Fibroblast of lung (primary cell): ENCODE measurements at regions not wholly inside any gene's neighbourhood (a gene's known extent, or its start where the extent isn't known, plus 50 kb on each side); places are given as distances from the start of the nearest gene placed in this dataset.
"Not testable (repeated sequence)": the region's sequence is repeated elsewhere in the genome, so short reads cannot be mapped to it uniquely, and the experiment has no call there.

Experiments used
- DNase-seq, 2 donors: peaks; one replicate each; pipeline versions ENCODE4 v3.0.0 to v3.0.0-alpha.2; 2010; ENCODE audit warnings: low read depth in 2 of 2
- H2AFZ ChIP-seq: 2 replicates; pipeline ENCODE4 v1.5.1; 2012; ENCODE audit warnings: low read length, control low read depth, inconsistent platforms
- H3K27ac ChIP-seq: 2 replicates; pipeline ENCODE4 v1.5.1; 2011; ENCODE audit warnings: low read length, control low read depth; ENCODE audit not compliant: insufficient read depth
- H3K27me3 ChIP-seq: 2 replicates; pipeline ENCODE4 v1.5.1; 2011; ENCODE audit warnings: mild to moderate bottlenecking, low read length; ENCODE audit not compliant: control insufficient read depth, insufficient read depth
- H3K36me3 ChIP-seq: 2 replicates; pipeline ENCODE4 v1.5.1; 2011; ENCODE audit warnings: low read length; ENCODE audit not compliant: control insufficient read depth, insufficient read depth
- H3K4me1 ChIP-seq: 2 replicates; pipeline ENCODE4 v1.5.1; 2011; ENCODE audit warnings: low read length; ENCODE audit not compliant: control insufficient read depth, insufficient read depth; ENCODE audit errors: extremely low read depth
- H3K4me2 ChIP-seq: 2 replicates; pipeline ENCODE4 v1.5.1; 2011; ENCODE audit warnings: low read length, control low read depth; ENCODE audit not compliant: insufficient read depth; ENCODE audit errors: extremely low read depth
- H3K4me3 ChIP-seq, 4 experiments: fragments of 200-600 bp in 1 of 4; sonication (generic) in 1 of 4; replicated peaks in 1 of 4; 2 replicates each; pipeline ENCODE4 v1.5.1; 2011 to 2016; ENCODE audit warnings: low read length in 4 of 4, low read depth in 3 of 4, mild to moderate bottlenecking in 3 of 4, control low read depth in 2 of 4, inconsistent platforms in 1 of 4, mixed read lengths in 1 of 4; ENCODE audit not compliant: insufficient read depth in 1 of 4; ENCODE audit errors: control extremely low read depth in 1 of 4
- H3K79me2 ChIP-seq: 2 replicates; pipeline ENCODE4 v1.5.1; 2012; ENCODE audit warnings: mild to moderate bottlenecking, low read length, inconsistent platforms; ENCODE audit not compliant: control insufficient read depth, insufficient read depth
- H3K9ac ChIP-seq: 2 replicates; pipeline ENCODE4 v1.5.1; 2011; ENCODE audit warnings: mild to moderate bottlenecking, low read length, control low read depth; ENCODE audit not compliant: insufficient read depth
- H3K9me3 ChIP-seq: 2 replicates; pipeline ENCODE4 v1.5.1; 2012; ENCODE audit warnings: low read depth, low read length; ENCODE audit not compliant: control insufficient read depth, insufficient read depth
- H4K20me1 ChIP-seq: 2 replicates; pipeline ENCODE4 v1.5.1; 2011; ENCODE audit warnings: low read length; ENCODE audit not compliant: control insufficient read depth, insufficient read depth; ENCODE audit errors: extremely low read depth
- CTCF ChIP-seq, 2 donors: IDR thresholded peaks in 1 of 2; conservative IDR thresholded peaks in 1 of 2; 1 replicate in 1 of 2; 2 replicates in 1 of 2; pipeline ENCODE4 v1.5.1; 2011 to 2012; ENCODE audit warnings: low read length in 2 of 2, control low read depth in 1 of 2, inconsistent platforms in 1 of 2, low read depth in 1 of 2, mild to moderate bottlenecking in 1 of 2
- EZH2 ChIP-seq: IDR thresholded peaks from 2 replicates; pipeline ENCODE4 v1.5.1; 2012; ENCODE audit warnings: low read length, control low read depth, mild to moderate bottlenecking; ENCODE audit errors: missing control alignments

- Histone ChIP-seq H3K4me1 (no peaks in the 10 kb centered on the region), H3K27me3 (no peaks in the 10 kb centered on the region), H3K9ac (no peak overlapping the region), H3K4me3 (no peak overlapping the region), H4K20me1 (no peaks in the 10 kb centered on the region), H2AFZ (no peak overlapping the region), H3K9me3 (no peaks in the 10 kb centered on the region), H3K4me2 (no peak overlapping the region), H3K27ac (no peak overlapping the region), H3K36me3 (no peaks in the 10 kb centered on the region), H3K79me2 (no peaks in the 10 kb centered on the region)
- no peak for DNase-seq
- TF ChIP-seq CTCF (conservative IDR thresholded peaks at IDR 0.05 in 1 of 2, IDR thresholded peaks at IDR 0.05 in 1 of 2; ENCODE audit: low read depth in 1 of 2, low read length in 2 of 2) (no peak), EZH2 (no peak)
These were observed 357.8 kb downstream of the MATN1 start for GRCh38 chr1:30365596-30365995.

GRCh38 chr1:30363031-30363430 lies 360.4 kb downstream of the MATN1 start:
- no peak for TF ChIP-seq CTCF (conservative IDR thresholded peaks at IDR 0.05 in 1 of 2, IDR thresholded peaks at IDR 0.05 in 1 of 2; ENCODE audit: low read depth in 1 of 2, low read length in 2 of 2)
- no peak for TF ChIP-seq EZH2
- Histone ChIP-seq H3K9me3 (no peaks in the 10 kb centered on the region), H3K36me3 (no peaks in the 10 kb centered on the region), H3K79me2 (no peaks in the 10 kb centered on the region), H3K27ac (no peak overlapping the region), H3K4me1 (no peaks in the 10 kb centered on the region), H3K27me3 (no peaks in the 10 kb centered on the region), H3K4me3 (no peak overlapping the region), H3K4me2 (no peak overlapping the region), H3K9ac (no peak overlapping the region), H2AFZ (no peak overlapping the region), H4K20me1 (no peaks in the 10 kb centered on the region)
- no peak for DNase-seq

GRCh38 chr1:30362603-30362990 lies 360.8 kb downstream of the MATN1 start:
- no peaks in the 10 kb centered on the region for H3K36me3 ChIP-seq
- H3K4me3 ChIP-seq, result no peak overlapping the region
- no peaks in the 10 kb centered on the region for H3K79me2 ChIP-seq
- H2AFZ ChIP-seq, result no peak overlapping the region
- no peaks in the 10 kb centered on the region for H3K9me3 ChIP-seq
- no peak overlapping the region for H3K9ac ChIP-seq
- DNase-seq, result no peak
- no peak overlapping the region for H3K4me2 ChIP-seq
- H4K20me1 ChIP-seq, result no peaks in the 10 kb centered on the region
- no peak overlapping the region for H3K27ac ChIP-seq
- no peaks in the 10 kb centered on the region for H3K27me3 ChIP-seq
- no peak for TF ChIP-seq CTCF (conservative IDR thresholded peaks at IDR 0.05 in 1 of 2, IDR thresholded peaks at IDR 0.05 in 1 of 2; ENCODE audit: low read depth in 1 of 2, low read length in 2 of 2)
- no peak for TF ChIP-seq EZH2
- no peaks in the 10 kb centered on the region for H3K4me1 ChIP-seq

- H3K9ac ChIP-seq, H3K27me3 ChIP-seq, H3K4me2 ChIP-seq, H3K9me3 ChIP-seq, H3K79me2 ChIP-seq, H2AFZ ChIP-seq, DNase-seq, H4K20me1 ChIP-seq, H3K36me3 ChIP-seq, H3K27ac ChIP-seq, H3K4me3 ChIP-seq, H3K4me1 ChIP-seq: not testable (repeated sequence)
These were observed 361.3 kb downstream of the MATN1 start for GRCh38 chr1:30361890-30362602.
